Keratinocyte (primary cell): ENCODE measurements at regions not wholly inside any gene's neighbourhood (a gene's known extent, or its start where the extent isn't known, plus 50 kb on each side); places are given as distances from the start of the nearest gene placed in this dataset.

Experiments
- DNase-seq: peaks from one replicate; pipeline ENCODE4 v3.0.0-alpha.2; 2011; ENCODE audit warnings: low read depth, missing footprints, low spot score
- FAIRE-seq: peaks from 2 replicates; lab custom pipeline; 2011; peaks lifted over from hg19 to GRCh38; lab: Jason Lieb, UNC
- H2AFZ ChIP-seq: 2 replicates; pipeline ENCODE4 v1.6.0; 2012; ENCODE audit warnings: low read length, control low read depth, inconsistent platforms; ENCODE audit not compliant: control insufficient read depth
- H3K27ac ChIP-seq: 2 replicates; pipeline ENCODE4 v1.5.1; 2011; ENCODE audit warnings: low read length; ENCODE audit not compliant: control insufficient read depth, insufficient read depth
- H3K27me3 ChIP-seq: 3 replicates; pipeline ENCODE4 v1.6.0; 2011; ENCODE audit warnings: low read length; ENCODE audit not compliant: control insufficient read depth, insufficient read depth; ENCODE audit errors: extremely low read depth
- H3K36me3 ChIP-seq, 2 experiments: 2 replicates in 1 of 2; 3 replicates in 1 of 2; pipeline ENCODE4 v1.5.1; 2011; ENCODE audit warnings: low read length in 2 of 2, mild to moderate bottlenecking in 1 of 2; ENCODE audit not compliant: control insufficient read depth in 2 of 2, insufficient read depth in 2 of 2; ENCODE audit errors: extremely low read depth in 1 of 2
- H3K4me1 ChIP-seq: 3 replicates; pipeline ENCODE4 v1.5.1; 2011; ENCODE audit warnings: low read length; ENCODE audit not compliant: control insufficient read depth, insufficient read depth; ENCODE audit errors: extremely low read depth
- H3K4me2 ChIP-seq: 3 replicates; pipeline ENCODE4 v1.6.0; 2011; ENCODE audit warnings: low read depth, low read length; ENCODE audit not compliant: control insufficient read depth, insufficient read depth; ENCODE audit errors: extremely low read depth
- H3K4me3 ChIP-seq, 3 experiments: fragments of 200-600 bp in 1 of 3; sonication (generic) in 1 of 3; 2 replicates in 2 of 3; 3 replicates in 1 of 3; pipeline ENCODE4 v1.5.1; 2011 to 2016; ENCODE audit warnings: low read length in 3 of 3, mild to moderate bottlenecking in 3 of 3, control low read depth in 2 of 3, inconsistent platforms in 1 of 3, low read depth in 1 of 3, mixed read lengths in 1 of 3, mixed run types in 1 of 3, moderate library complexity in 1 of 3; ENCODE audit not compliant: control insufficient read depth in 2 of 3, insufficient read depth in 2 of 3; ENCODE audit errors: extremely low read depth in 1 of 3
- H3K79me2 ChIP-seq: 2 replicates; pipeline ENCODE4 v1.6.0; 2012; ENCODE audit warnings: low read length; ENCODE audit not compliant: control insufficient read depth, insufficient read depth
- H3K9ac ChIP-seq: 3 replicates; pipeline ENCODE4 v1.6.0; 2011; ENCODE audit warnings: low read length; ENCODE audit not compliant: control insufficient read depth, insufficient read depth; ENCODE audit errors: extremely low read depth
- H3K9me1 ChIP-seq: 3 replicates; pipeline ENCODE4 v1.6.0; 2011; ENCODE audit warnings: low read length; ENCODE audit not compliant: control insufficient read depth, insufficient read depth; ENCODE audit errors: extremely low read depth
- H3K9me3 ChIP-seq: 2 replicates; pipeline ENCODE4 v1.5.1; 2012; ENCODE audit warnings: low read depth, low read length; ENCODE audit not compliant: control insufficient read depth
- H4K20me1 ChIP-seq: 3 replicates; pipeline ENCODE4 v1.6.0; 2011; ENCODE audit warnings: low read length; ENCODE audit not compliant: control insufficient read depth, insufficient read depth; ENCODE audit errors: extremely low read depth
- CTCF ChIP-seq, 3 experiments: IDR thresholded peaks in 1 of 3; conservative IDR thresholded peaks in 1 of 3; optimal IDR thresholded peaks in 1 of 3; 2 replicates in 2 of 3; 3 replicates in 1 of 3; pipeline versions ENCODE3 to v1.5.1; 2011; ENCODE audit warnings: low read length in 3 of 3, mild to moderate bottlenecking in 3 of 3, moderate library complexity in 2 of 3, control low read depth in 1 of 3, inconsistent platforms in 1 of 3; ENCODE audit not compliant: insufficient read depth in 2 of 3; ENCODE audit errors: extremely low read depth in 1 of 3
- EZH2 ChIP-seq: IDR thresholded peaks from one replicate; pipeline ENCODE4 v1.6.1; 2012; ENCODE audit warnings: inconsistent platforms, mild to moderate bottlenecking, low read length, moderate library complexity
- dilution Hi-C: fragments of 300-500 bp; cut with MboI; formaldehyde crosslinking; loops from one replicate; pipeline ENCODE4 v1.7.0; 2020; ENCODE audit warnings: low sequenced_read_pairs; ENCODE audit not compliant: extremely low pct_ligation_motif_present

- H3K9me1 ChIP-seq, result no peaks in the 10 kb centered on the region
- H2AFZ ChIP-seq, result no peak overlapping the region
- H3K79me2 ChIP-seq, result no peaks in the 10 kb centered on the region
- no peaks in the 10 kb centered on the region for H3K27me3 ChIP-seq
- FAIRE-seq (no peak), DNase-seq (no peak)
- no peaks in the 10 kb centered on the region for H4K20me1 ChIP-seq
- TF ChIP-seq EZH2 (no peak), CTCF (optimal IDR thresholded peaks at IDR 0.05 in 1 of 3, IDR thresholded peaks at IDR 0.05 in 1 of 3, conservative IDR thresholded peaks at IDR 0.05 in 1 of 3; ENCODE audit: extremely low read depth in 1 of 3, insufficient read depth in 2 of 3, low read length in 3 of 3) (no peak)
- H3K9ac ChIP-seq, result no peak overlapping the region
- H3K4me2 ChIP-seq, result no peak overlapping the region
- H3K27ac ChIP-seq, result no peak overlapping the region
- peaks cover 4% of the 10 kb centered on the region for H3K9me3 ChIP-seq
- no peaks in the 10 kb centered on the region for H3K36me3 ChIP-seq
- no peak overlapping the region for H3K4me3 ChIP-seq
- dilution Hi-C loops, result no loop called here
- no peaks in the 10 kb centered on the region for H3K4me1 ChIP-seq
Measured at GRCh38 chr7:153331427-153331826, 571.9 kb downstream of the ACTR3B start.

GRCh38 chr7:153354071-153354470 is 594.5 kb downstream of the ACTR3B start:
- Histone ChIP-seq H3K79me2 (no peaks in the 10 kb centered on the region), H3K4me2 (no peak overlapping the region), H3K27me3 (no peaks in the 10 kb centered on the region), H3K9ac (no peak overlapping the region), H3K9me1 (no peaks in the 10 kb centered on the region), H3K9me3 (no peaks in the 10 kb centered on the region), H4K20me1 (no peaks in the 10 kb centered on the region), H3K4me1 (no peaks in the 10 kb centered on the region), H3K27ac (no peak overlapping the region), H3K4me3 (no peak overlapping the region), H2AFZ (no peak overlapping the region), H3K36me3 (no peaks in the 10 kb centered on the region)
- dilution Hi-C loops, result no loop called here
- DNase-seq (no peak), FAIRE-seq (no peak)
- TF ChIP-seq EZH2 (no peak), CTCF (optimal IDR thresholded peaks at IDR 0.05 in 1 of 3, IDR thresholded peaks at IDR 0.05 in 1 of 3, conservative IDR thresholded peaks at IDR 0.05 in 1 of 3; ENCODE audit: extremely low read depth in 1 of 3, insufficient read depth in 2 of 3, low read length in 3 of 3) (no peak)
